H9 (cell line): ENCODE measurements at regions not wholly inside any gene's neighbourhood (a gene's known extent, or its start where the extent isn't known, plus 50 kb on each side); places are given as distances from the start of the nearest gene placed in this dataset.

Source experiments
- DNase-seq: peaks from one replicate; pipeline ENCODE4 v3.0.0-alpha.2; 2017
- H2AFZ ChIP-seq: one replicate; pipeline ENCODE4 v1.6.1; 2013; ENCODE audit warnings: mild to moderate bottlenecking, low read length, control low read depth, moderate library complexity
- H2AK5ac ChIP-seq: 2 replicates; pipeline ENCODE4 v1.6.1; 2013; ENCODE audit warnings: low read length, control low read depth, mixed read lengths; ENCODE audit not compliant: insufficient read length
- H2BK120ac ChIP-seq: one replicate; pipeline ENCODE4 v1.6.1; 2013; ENCODE audit warnings: low read depth, mild to moderate bottlenecking, low read length, control low read depth, inconsistent platforms; ENCODE audit not compliant: poor library complexity, severe bottlenecking
- H2BK12ac ChIP-seq: 2 replicates; pipeline ENCODE4 v1.6.1; 2013; ENCODE audit warnings: low read length, control low read depth, mixed read lengths, low read depth; ENCODE audit not compliant: insufficient read length
- H2BK15ac ChIP-seq: 2 replicates; pipeline ENCODE4 v1.6.1; 2013; ENCODE audit warnings: low read depth, low read length, control low read depth
- H2BK20ac ChIP-seq: one replicate; pipeline ENCODE4 v1.6.1; 2013; ENCODE audit warnings: low read depth, mild to moderate bottlenecking, low read length, control low read depth, inconsistent platforms; ENCODE audit not compliant: poor library complexity, severe bottlenecking
- H2BK5ac ChIP-seq: 2 replicates; pipeline ENCODE4 v1.6.1; 2013; ENCODE audit warnings: low read length, control low read depth, mixed read lengths; ENCODE audit not compliant: insufficient read length
- H3K14ac ChIP-seq: 2 replicates; pipeline ENCODE4 v1.6.1; 2013; ENCODE audit warnings: low read length, control low read depth; ENCODE audit not compliant: insufficient read depth
- H3K18ac ChIP-seq: 2 replicates; pipeline ENCODE4 v1.6.1; 2013; ENCODE audit warnings: low read depth, mild to moderate bottlenecking, mixed read lengths, low read length, control low read depth; ENCODE audit not compliant: insufficient read length
- H3K23ac ChIP-seq: 2 replicates; pipeline ENCODE4 v1.6.1; 2013; ENCODE audit warnings: low read length, control low read depth, mixed read lengths, low read depth; ENCODE audit not compliant: insufficient read length
- H3K23me2 ChIP-seq: 2 replicates; pipeline ENCODE4 v1.6.1; 2013; ENCODE audit warnings: low read depth, mild to moderate bottlenecking, mixed read lengths, low read length, control low read depth; ENCODE audit not compliant: insufficient read length, poor library complexity, severe bottlenecking
- H3K27ac ChIP-seq: 2 replicates; pipeline ENCODE4 v1.5.1; 2013; ENCODE audit warnings: low read length, control low read depth, mixed read lengths, low read depth; ENCODE audit not compliant: insufficient read length
- H3K27me3 ChIP-seq: 2 replicates; pipeline ENCODE4 v1.6.1; 2013; ENCODE audit warnings: low read length, control low read depth, inconsistent platforms; ENCODE audit not compliant: insufficient read depth
- H3K4ac ChIP-seq: 2 replicates; pipeline ENCODE4 v1.6.1; 2013; ENCODE audit warnings: low read depth, mild to moderate bottlenecking, control low read depth, inconsistent platforms, low read length, moderate library complexity
- H3K4me1 ChIP-seq: 2 replicates; pipeline ENCODE4 v1.6.1; 2013; ENCODE audit warnings: low read length, control low read depth, inconsistent platforms; ENCODE audit not compliant: insufficient read depth
- H3K4me2 ChIP-seq: 2 replicates; pipeline ENCODE4 v1.6.1; 2013; ENCODE audit warnings: low read length, control low read depth, mixed read lengths; ENCODE audit not compliant: insufficient read length, insufficient read depth
- H3K56ac ChIP-seq: 2 replicates; pipeline ENCODE4 v1.6.1; 2013; ENCODE audit warnings: low read depth, mild to moderate bottlenecking, mixed read lengths, low read length, control low read depth; ENCODE audit not compliant: insufficient read length
- H3K79me1 ChIP-seq: 2 replicates; pipeline ENCODE4 v1.6.1; 2013; ENCODE audit warnings: low read depth, mild to moderate bottlenecking, moderate library complexity, low read length, control low read depth, inconsistent platforms; ENCODE audit not compliant: insufficient read depth, poor library complexity, severe bottlenecking
- H3K79me2 ChIP-seq: 2 replicates; pipeline ENCODE4 v1.6.1; 2013; ENCODE audit warnings: low read length, control low read depth, inconsistent platforms; ENCODE audit not compliant: insufficient read depth
- H3K9ac ChIP-seq: 2 replicates; pipeline ENCODE4 v1.6.1; 2013; ENCODE audit warnings: low read length, control low read depth, mixed read lengths; ENCODE audit not compliant: insufficient read length; ENCODE audit errors: extremely low read depth
- H3K9me3 ChIP-seq: one replicate; pipeline ENCODE4 v1.6.1; 2013; ENCODE audit warnings: low read depth, low read length, inconsistent platforms; ENCODE audit not compliant: control insufficient read depth
- H3T11ph ChIP-seq: one replicate; pipeline ENCODE4 v1.6.1; 2013; ENCODE audit warnings: mild to moderate bottlenecking, low read length, control low read depth, inconsistent platforms
- H4K20me1 ChIP-seq: one replicate; pipeline ENCODE4 v1.6.1; 2013; ENCODE audit not compliant: control insufficient read depth, insufficient read length, insufficient read depth
- H4K5ac ChIP-seq: 2 replicates; pipeline ENCODE4 v1.6.1; 2013; ENCODE audit warnings: low read depth, mild to moderate bottlenecking, mixed read lengths, low read length, control low read depth; ENCODE audit not compliant: insufficient read length
- H4K8ac ChIP-seq: replicated peaks from 2 replicates; pipeline ENCODE4 v1.6.1; 2013; ENCODE audit warnings: low read length, control low read depth, mixed read lengths, low read depth; ENCODE audit not compliant: insufficient read length
- H4K91ac ChIP-seq: 2 replicates; pipeline ENCODE4 v1.6.1; 2013; ENCODE audit warnings: low read depth, mild to moderate bottlenecking, moderate library complexity, mixed read lengths, low read length, control low read depth; ENCODE audit not compliant: insufficient read length
- H3K27ac Mint-ChIP-seq, 3 experiments: 2 replicates in 2 of 3; 3 replicates in 1 of 3; pipeline ENCODE4 v1.8.0; 2020 to 2021; ENCODE audit warnings: mixed read lengths in 3 of 3, mild to moderate bottlenecking in 1 of 3, moderate library complexity in 1 of 3
- H3K27me3 Mint-ChIP-seq: 2 replicates; pipeline ENCODE4 v1.8.0; 2021; ENCODE audit warnings: low read depth, mild to moderate bottlenecking, moderate library complexity, mixed read lengths
- H3K36me3 Mint-ChIP-seq, 3 experiments: 2 replicates in 2 of 3; 3 replicates in 1 of 3; pipeline ENCODE4 v1.8.0; 2020 to 2021; ENCODE audit warnings: low read depth in 3 of 3, mixed read lengths in 3 of 3; ENCODE audit not compliant: insufficient read depth in 1 of 3
- H3K4me1 Mint-ChIP-seq, 2 experiments: 2 replicates each; pipeline ENCODE4 v1.8.0; 2020; ENCODE audit warnings: mixed read lengths in 2 of 2
- H3K4me3 Mint-ChIP-seq, 2 experiments: 2 replicates in 1 of 2; 3 replicates in 1 of 2; pipeline ENCODE4 v1.8.0; 2020 to 2021; ENCODE audit warnings: mild to moderate bottlenecking in 2 of 2, mixed read lengths in 2 of 2, moderate library complexity in 1 of 2
- H3K9me3 Mint-ChIP-seq, 2 experiments: 2 replicates in 1 of 2; 3 replicates in 1 of 2; pipeline ENCODE4 v1.8.0; 2020; ENCODE audit warnings: mild to moderate bottlenecking in 2 of 2, mixed read lengths in 2 of 2, moderate library complexity in 1 of 2
- WGBS: extraction: QIAGEN DNeasy Blood & Tissue Kit; methylation state at CpG from one replicate; pipeline ENCODE4 v1.1.7; 2013; ENCODE audit warnings: missing lambda C conversion rate, low lambda C conversion rate, mixed read lengths; ENCODE audit not compliant: insufficient read length; ENCODE audit errors: extremely low coverage; 5-methylcytosine and 5-hydroxymethylcytosine counted together
- TF ChIP-seq, protein P1 (sequence below): fragments of 200-600 bp; sonication (generic); conservative IDR thresholded peaks from 3 replicates; pipeline ENCODE4 v1.8.0; 2021; ENCODE audit warnings: antibody characterized with exemption, mild to moderate bottlenecking

DNA sequence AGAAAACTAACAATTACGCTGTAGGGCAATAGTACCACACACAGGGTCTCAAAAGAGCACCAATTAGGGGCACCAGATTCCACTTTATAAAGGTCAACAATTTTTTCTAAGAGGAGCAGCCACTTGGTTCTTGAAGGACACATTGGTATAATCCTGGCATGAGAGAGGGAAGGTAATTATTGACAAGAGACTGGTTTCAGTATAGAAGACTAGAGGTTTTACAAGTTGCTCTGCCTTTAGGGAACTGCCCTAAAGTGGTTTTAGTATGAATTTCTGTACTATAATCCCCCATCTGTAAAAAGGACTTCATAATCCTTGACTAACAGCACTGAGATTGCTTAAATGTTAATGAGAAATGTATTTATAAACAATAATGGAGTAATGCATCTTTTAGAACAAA lies 648.5 kb upstream of the PTBP2 start:
- no peak overlapping the region for H2BK20ac ChIP-seq
- Mint-ChIP-seq H3K4me3 (no peak overlapping the region), H3K4me1 (no peaks in the 10 kb centered on the region), H3K27me3 (no peaks in the 10 kb centered on the region), H3K27ac (no peak overlapping the region), H3K9me3 (no peaks in the 10 kb centered on the region), H3K36me3 (no peaks in the 10 kb centered on the region)
- TF ChIP-seq, protein P1, sequence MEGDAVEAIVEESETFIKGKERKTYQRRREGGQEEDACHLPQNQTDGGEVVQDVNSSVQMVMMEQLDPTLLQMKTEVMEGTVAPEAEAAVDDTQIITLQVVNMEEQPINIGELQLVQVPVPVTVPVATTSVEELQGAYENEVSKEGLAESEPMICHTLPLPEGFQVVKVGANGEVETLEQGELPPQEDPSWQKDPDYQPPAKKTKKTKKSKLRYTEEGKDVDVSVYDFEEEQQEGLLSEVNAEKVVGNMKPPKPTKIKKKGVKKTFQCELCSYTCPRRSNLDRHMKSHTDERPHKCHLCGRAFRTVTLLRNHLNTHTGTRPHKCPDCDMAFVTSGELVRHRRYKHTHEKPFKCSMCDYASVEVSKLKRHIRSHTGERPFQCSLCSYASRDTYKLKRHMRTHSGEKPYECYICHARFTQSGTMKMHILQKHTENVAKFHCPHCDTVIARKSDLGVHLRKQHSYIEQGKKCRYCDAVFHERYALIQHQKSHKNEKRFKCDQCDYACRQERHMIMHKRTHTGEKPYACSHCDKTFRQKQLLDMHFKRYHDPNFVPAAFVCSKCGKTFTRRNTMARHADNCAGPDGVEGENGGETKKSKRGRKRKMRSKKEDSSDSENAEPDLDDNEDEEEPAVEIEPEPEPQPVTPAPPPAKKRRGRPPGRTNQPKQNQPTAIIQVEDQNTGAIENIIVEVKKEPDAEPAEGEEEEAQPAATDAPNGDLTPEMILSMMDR: no peak
- H4K20me1 ChIP-seq: no peaks in the 10 kb centered on the region
- no peaks in the 10 kb centered on the region for H3K4me1 ChIP-seq
- no peaks in the 10 kb centered on the region for H3K9me3 ChIP-seq
- H2AK5ac ChIP-seq: no peak overlapping the region
- no peak overlapping the region for H2BK5ac ChIP-seq
- no peaks in the 10 kb centered on the region for H3K79me1 ChIP-seq
- no CpG with 5 or more reads among the region's 1 CpG for WGBS
- H4K8ac ChIP-seq: no peak overlapping the region
- H3K4me2 ChIP-seq: no peak overlapping the region
- no peaks in the 10 kb centered on the region for H3K27me3 ChIP-seq
- no peak overlapping the region for H2BK120ac ChIP-seq
- H2BK12ac ChIP-seq: no peak overlapping the region
- no peak overlapping the region for H2AFZ ChIP-seq
- H3K56ac ChIP-seq: no peak overlapping the region
- DNase-seq: no peak
- no peaks in the 10 kb centered on the region for H3K79me2 ChIP-seq
- H3K4ac ChIP-seq: no peak overlapping the region
- no peak overlapping the region for H3T11ph ChIP-seq
- H2BK15ac ChIP-seq: no peak overlapping the region
- H3K9ac ChIP-seq: no peak overlapping the region
- H3K23ac ChIP-seq: no peak overlapping the region
- no peak overlapping the region for H3K18ac ChIP-seq
- no peak overlapping the region for H3K14ac ChIP-seq
- no peak overlapping the region for H4K5ac ChIP-seq
- H4K91ac ChIP-seq: no peak overlapping the region
- no peak overlapping the region for H3K27ac ChIP-seq
- no peaks in the 10 kb centered on the region for H3K23me2 ChIP-seq
